ENCODE measurements at regions not wholly inside any gene's neighbourhood (a gene's known extent, or its start where the extent isn't known, plus 50 kb on each side); places are given as distances from the start of the nearest gene placed in this dataset.

- no peak for DNase-seq
Observed at GRCh38 chr18:8945514-8945913, 157.0 kb upstream of the NDUFV2 start.

- DNase-seq = no peak
Observed at GRCh38 chr18:8946066-8946838, 156.2 kb upstream of the NDUFV2 start.

GRCh38 chr18:8947566-8947965 is 154.9 kb upstream of the NDUFV2 start:
- no peak for DNase-seq

GRCh38 chr18:8948011-8948410 is 154.5 kb upstream of the NDUFV2 start:
- DNase-seq = no peak

GRCh38 chr18:8948471-8949149 is 153.9 kb upstream of the NDUFV2 start:
- peak; percentile 59 for DNase-seq

- DNase-seq = no peak
Observed at GRCh38 chr18:8949206-8949605, 153.3 kb upstream of the NDUFV2 start.

- DNase-seq = no peak
Observed at GRCh38 chr18:8951491-8951890, 151.0 kb upstream of the NDUFV2 start.

- DNase-seq = no peak
Observed at GRCh38 chr18:8952174-8952573, 150.3 kb upstream of the NDUFV2 start.

GRCh38 chr18:8952769-8953760 is 149.4 kb upstream of the NDUFV2 start:
- DNase-seq = no peak

- DNase-seq = no peak
Observed at GRCh38 chr18:8957731-8958130, 144.8 kb upstream of the NDUFV2 start.

- no peak for DNase-seq
Observed at GRCh38 chr18:8958660-8959059, 143.8 kb upstream of the NDUFV2 start.

GRCh38 chr18:8959551-8960135 is 142.9 kb upstream of the NDUFV2 start:
- no peak for DNase-seq

- DNase-seq = peak; percentile 43
Observed at GRCh38 chr18:8960740-8961657, 141.5 kb upstream of the NDUFV2 start.

- no peak for DNase-seq
Observed at GRCh38 chr18:8962192-8962779, 140.2 kb upstream of the NDUFV2 start.

- no peak for DNase-seq
Observed at GRCh38 chr18:8962855-8963635, 139.5 kb upstream of the NDUFV2 start.

GRCh38 chr18:8963876-8964275 is 138.6 kb upstream of the NDUFV2 start:
- no peak for DNase-seq

- DNase-seq = no peak
Observed at GRCh38 chr18:8965398-8965797, 137.1 kb upstream of the NDUFV2 start.

- no peak for DNase-seq
Observed at GRCh38 chr18:8966821-8967220, 135.7 kb upstream of the NDUFV2 start.

GRCh38 chr18:8967573-8967972 is 134.9 kb upstream of the NDUFV2 start:
- no peak for DNase-seq

GRCh38 chr18:8969639-8970390 is 132.7 kb upstream of the NDUFV2 start:
- no peak for DNase-seq
